GM12878 (cell line): ENCODE measurements at regions not wholly inside any gene's neighbourhood (a gene's known extent, or its start where the extent isn't known, plus 50 kb on each side); places are given as distances from the start of the nearest gene placed in this dataset.

Source experiments
- ATAC-seq: fragments of 200-7000 bp; cut with Tn5 transposase; 3 replicates; pipeline ENCODE4 v1.9.1; 2020; ENCODE audit warnings: mild to moderate bottlenecking, moderate library complexity
- BruUV-seq: library from RNA; stranded (reverse); fragments of 400-500 nt; replicated peaks from 2 replicates; lab custom pipeline; 2021; lab: Mats Ljungman, UMichigan
- CTCF ChIA-PET: fragments of 300-600 bp; sonication (Branson Sonifier 250); formaldehyde crosslinking; extraction: SDS; loops from one replicate; lab custom pipeline; 2021; ENCODE audit warnings: inconsistent platforms; lab: Yijun Ruan, JAX
- POLR2A ChIA-PET: fragments of 350-600 bp; formaldehyde crosslinking; extraction: SDS; loops from one replicate; lab custom pipeline; 2021; ENCODE audit warnings: inconsistent platforms; lab: Charles Lee
- RAD21 ChIA-PET: fragments of 300-600 bp; sonication (Branson Sonifier 250); formaldehyde crosslinking; loops from one replicate; lab custom pipeline; 2023; ENCODE audit warnings: antibody characterized with exemption; ENCODE audit not compliant: unreplicated experiment; lab: Charles Lee
- SMC1A ChIA-PET: fragments of 300-600 bp; sonication (Branson Sonifier 250); formaldehyde crosslinking; loops from one replicate; lab custom pipeline; 2023; ENCODE audit not compliant: unreplicated experiment, uncharacterized antibody; lab: Charles Lee
- DNase-seq: peaks from one replicate; pipeline ENCODE4 v3.0.0-alpha.2; 2011; ENCODE audit warnings: low read depth, low spot score
- FAIRE-seq: peaks from 3 replicates; lab custom pipeline; 2011; peaks lifted over from hg19 to GRCh38; lab: Jason Lieb, UNC
- H2AFZ ChIP-seq: 2 replicates; pipeline ENCODE4 v1.6.0; 2011; ENCODE audit warnings: low read depth, low read length, control low read depth; ENCODE audit not compliant: control insufficient read depth
- H3K27ac ChIP-seq: 2 replicates; pipeline ENCODE4 v1.5.1; 2011; ENCODE audit warnings: control low read depth; ENCODE audit not compliant: control insufficient read depth, insufficient read depth
- H3K27me3 ChIP-seq, 2 experiments: replicated peaks in 1 of 2; 2 replicates each; pipeline versions ENCODE4 v1.6.0 to v1.6.1; 2011; ENCODE audit warnings: low read length in 1 of 2; ENCODE audit not compliant: control insufficient read depth in 2 of 2, insufficient read depth in 2 of 2
- H3K36me3 ChIP-seq, 2 experiments: 2 replicates each; pipeline ENCODE4 v1.5.1; 2011; ENCODE audit warnings: low read length in 1 of 2; ENCODE audit not compliant: control insufficient read depth in 2 of 2, insufficient read depth in 2 of 2
- H3K4me1 ChIP-seq: 2 replicates; pipeline ENCODE4 v1.6.1; 2011; ENCODE audit warnings: mild to moderate bottlenecking, low read length, moderate library complexity, mixed read lengths; ENCODE audit not compliant: control insufficient read depth, insufficient read depth
- H3K4me2 ChIP-seq: 2 replicates; pipeline ENCODE4 v1.6.0; 2011; ENCODE audit warnings: control low read depth; ENCODE audit not compliant: control insufficient read depth, insufficient read depth
- H3K4me3 ChIP-seq: fragments of 200-600 bp; sonication (generic); 2 replicates; pipeline ENCODE4 v1.5.1; 2016
- H3K79me2 ChIP-seq: 2 replicates; pipeline ENCODE4 v1.6.0; 2011; ENCODE audit warnings: low read length; ENCODE audit not compliant: control insufficient read depth, insufficient read depth
- H3K9ac ChIP-seq: 2 replicates; pipeline ENCODE4 v1.8.0; 2011; ENCODE audit warnings: low read length, control low read depth, mixed read lengths; ENCODE audit not compliant: control insufficient read depth, insufficient read depth
- H3K9me3 ChIP-seq: replicated peaks from 3 replicates; pipeline ENCODE4 v1.5.1; 2011; ENCODE audit warnings: mild to moderate bottlenecking, low read length; ENCODE audit not compliant: control insufficient read depth, insufficient read depth
- H4K20me1 ChIP-seq: 2 replicates; pipeline ENCODE4 v1.6.0; 2011; ENCODE audit not compliant: control insufficient read depth, insufficient read depth
- BCLAF1 ChIP-seq: fragments of 450-650 bp; IDR thresholded peaks from 2 replicates; pipeline ENCODE4 v1.6.1; 2017; ENCODE audit warnings: antibody characterized with exemption, mild to moderate bottlenecking, moderate library complexity
- CTCF ChIP-seq, 3 experiments: IDR thresholded peaks in 2 of 3; conservative IDR thresholded peaks in 1 of 3; 2 replicates each; pipeline ENCODE4 v1.5.1; 2011; ENCODE audit warnings: low read depth in 3 of 3, low read length in 3 of 3, mild to moderate bottlenecking in 3 of 3, control low read depth in 2 of 3, moderate library complexity in 2 of 3, inconsistent platforms in 1 of 3, mixed read lengths in 1 of 3; ENCODE audit not compliant: control insufficient read depth in 2 of 3, insufficient read depth in 1 of 3; ENCODE audit errors: extremely low read depth in 1 of 3
- GATAD2B ChIP-seq: fragments of 450-650 bp; conservative IDR thresholded peaks from 2 replicates; pipeline ENCODE4 v1.6.1; 2017; ENCODE audit warnings: low read depth, mild to moderate bottlenecking, moderate library complexity
- IRF5 ChIP-seq: fragments of 450-650 bp; IDR thresholded peaks from 2 replicates; pipeline ENCODE4 v1.6.1; 2017; ENCODE audit warnings: borderline replicate concordance
- JUND ChIP-seq: IDR thresholded peaks from 2 replicates; pipeline ENCODE4 v1.6.1; 2012; ENCODE audit warnings: low read depth, mild to moderate bottlenecking, low read length, improper control_type of control experiment, moderate library complexity
- LARP7 ChIP-seq: fragments of 450-650 bp; IDR thresholded peaks from 2 replicates; pipeline ENCODE4 v1.6.1; 2017; ENCODE audit warnings: mild to moderate bottlenecking
- MAX ChIP-seq: IDR thresholded peaks from 2 replicates; pipeline ENCODE4 v1.6.1; 2012; ENCODE audit warnings: low read depth, low read length, improper control_type of control experiment
- MLLT1 ChIP-seq: fragments of 450-650 bp; IDR thresholded peaks from 2 replicates; pipeline ENCODE4 v1.6.1; 2016; ENCODE audit warnings: mild to moderate bottlenecking
- NBN ChIP-seq: fragments of 450-650 bp; IDR thresholded peaks from 2 replicates; pipeline ENCODE4 v1.6.1; 2016
- NFIC ChIP-seq: IDR thresholded peaks from 2 replicates; pipeline ENCODE4 v1.6.1; 2012; ENCODE audit warnings: low read depth, mild to moderate bottlenecking, inconsistent platforms, low read length, moderate library complexity
- NFYB ChIP-seq: IDR thresholded peaks from 2 replicates; pipeline ENCODE4 v1.6.1; 2011; ENCODE audit warnings: low read depth, mild to moderate bottlenecking, low read length, improper control_type of control experiment, moderate library complexity; ENCODE audit not compliant: insufficient read depth
- PKNOX1 ChIP-seq: fragments of 450-650 bp; IDR thresholded peaks from 2 replicates; pipeline ENCODE4 v1.6.1; 2016; ENCODE audit warnings: mild to moderate bottlenecking
- RBBP5 ChIP-seq: fragments of 200-600 bp; sonication (generic); conservative IDR thresholded peaks from 2 replicates; pipeline ENCODE4 v1.6.1; 2016
- STAT1 ChIP-seq: fragments of 450-650 bp; conservative IDR thresholded peaks from 2 replicates; pipeline ENCODE4 v1.6.1; 2014; ENCODE audit warnings: antibody characterized with exemption, mild to moderate bottlenecking
- TBL1XR1 ChIP-seq: IDR thresholded peaks from 2 replicates; pipeline ENCODE4 v1.6.1; 2012; ENCODE audit warnings: low read depth, low read length, improper control_type of control experiment
- ZBED1 ChIP-seq: IDR thresholded peaks from 2 replicates; pipeline ENCODE4 v1.6.1; 2016; ENCODE audit warnings: borderline replicate concordance
- WGBS: methylation state at CpG from one replicate; pipeline ENCODE4 v1.1.6; 2016; ENCODE audit warnings: low lambda C conversion rate; ENCODE audit not compliant: insufficient replicate concordance, insufficient coverage; ENCODE audit errors: missing lambda C conversion rate; 5-methylcytosine and 5-hydroxymethylcytosine counted together
- in situ Hi-C: fragments of 300-500 bp; cut with MboI; formaldehyde crosslinking; loops from 9 replicates; pipeline ENCODE4 v1.14.3; 2018; ENCODE audit warnings: mixed read lengths
- intact Hi-C: fragments of 100-400 bp; cut with micrococcal nuclease; formaldehyde crosslinking; loops from one replicate; pipeline ENCODE4 v1.14.2; 2022; ENCODE audit not compliant: unreplicated experiment

- ChIA-PET RAD21 (no interaction called here), CTCF (no interaction called here), SMC1A (no interaction called here), POLR2A (no interaction called here)
- Histone ChIP-seq H3K36me3 (no peaks in the 10 kb centered on the region), H3K9ac (no peak overlapping the region), H3K27ac (no peak overlapping the region), H3K4me3 (no peak overlapping the region), H3K4me1 (no peaks in the 10 kb centered on the region), H3K27me3 (no peaks in the 10 kb centered on the region), H3K79me2 (no peaks in the 10 kb centered on the region), H4K20me1 (no peaks in the 10 kb centered on the region), H3K4me2 (no peak overlapping the region), H2AFZ (no peak overlapping the region), H3K9me3 (peaks cover 3% of the 10 kb centered on the region; the same call in 1 of the 3 replicates)
- WGBS, result 41% methylated on average over 16 of the region's 16 CpGs
- DNase-seq (no peak), FAIRE-seq (no peak), ATAC-seq (no peak)
- no TSS peak for BruUV-seq
- intact Hi-C loops, result no loop called here
- TF ChIP-seq NBN (no peak), BCLAF1 (no peak), LARP7 (no peak), GATAD2B (no peak), PKNOX1 (no peak), CTCF (IDR thresholded peaks at IDR 0.05 in 2 of 3, conservative IDR thresholded peaks at IDR 0.05 in 1 of 3; ENCODE audit: control insufficient read depth in 2 of 3, extremely low read depth in 1 of 3, insufficient read depth in 1 of 3, low read depth in 3 of 3, low read length in 3 of 3) (no peak), TBL1XR1 (no peak), IRF5 (no peak), MAX (no peak), NFIC (no peak), NFYB (no peak), ZBED1 (no peak), RBBP5 (no peak), STAT1 (no peak), JUND (no peak), MLLT1 (no peak)
- in situ Hi-C loops, result no loop called here
Measured at GRCh38 chr12:38053113-38053512, 263.5 kb upstream of the ALG10B start.
